SK-N-SH (cell line): ENCODE measurements at regions not wholly inside any gene's neighbourhood (a gene's known extent, or its start where the extent isn't known, plus 50 kb on each side); places are given as distances from the start of the nearest gene placed in this dataset.

Source experiments
- CTCF ChIA-PET: fragments of 300-600, 350-600 bp; formaldehyde crosslinking; extraction: SDS; loops from one replicate; lab custom pipeline; 2021; lab: Yijun Ruan, JAX
- POLR2A ChIA-PET: fragments of 350-600 bp; sonication (Branson Sonifier 250); formaldehyde crosslinking; extraction: SDS; loops from one replicate; lab custom pipeline; 2020; ENCODE audit warnings: antibody characterized with exemption, inconsistent platforms; lab: Yijun Ruan, JAX
- DNase-seq: peaks from one replicate; pipeline ENCODE4 v3.0.0; 2012
- H2AFZ ChIP-seq: fragments of 200-600 bp; sonication (generic); 2 replicates; pipeline ENCODE4 v1.8.1; 2016; ENCODE audit warnings: antibody characterized with exemption, mild to moderate bottlenecking, low read depth
- H3F3A ChIP-seq: fragments of 200-600 bp; sonication (generic); replicated peaks from 2 replicates; pipeline ENCODE3; 2016; ENCODE audit warnings: antibody characterized with exemption, mild to moderate bottlenecking; ENCODE audit not compliant: insufficient read depth
- H3K27ac ChIP-seq, 2 experiments: fragments of 200-500 bp in 1 of 2; fragments of 200-600 bp in 1 of 2; sonication (Bioruptor generic) in 1 of 2; sonication (generic), shearing (Covaris generic) in 1 of 2; 2 replicates each; pipeline versions ENCODE4 v1.5.1 to v1.6.1; 2014 to 2016; ENCODE audit warnings: low read depth in 2 of 2, inconsistent platforms in 1 of 2, low read length in 1 of 2, mild to moderate bottlenecking in 1 of 2, mixed read lengths in 1 of 2
- H3K27me3 ChIP-seq: fragments of 200-600 bp; sonication (generic), shearing (Covaris generic); 2 replicates; pipeline ENCODE4 v1.6.1; 2016; ENCODE audit warnings: mixed run types; ENCODE audit not compliant: insufficient read depth
- H3K36me3 ChIP-seq, 2 experiments: fragments of 200-500 bp in 1 of 2; fragments of 200-600 bp in 1 of 2; sonication (Bioruptor generic) in 1 of 2; sonication (generic) in 1 of 2; replicated peaks in 1 of 2; 2 replicates each; pipeline versions ENCODE3 to v1.5.1; 2014 to 2016; ENCODE audit warnings: low read length in 1 of 2, mild to moderate bottlenecking in 1 of 2; ENCODE audit not compliant: insufficient read depth in 2 of 2, control insufficient read depth in 1 of 2
- H3K4me1 ChIP-seq, 2 experiments: fragments of 200-500 bp in 1 of 2; fragments of 200-600 bp in 1 of 2; sonication (Bioruptor generic) in 1 of 2; sonication (generic), shearing (Covaris generic) in 1 of 2; 2 replicates each; pipeline versions ENCODE4 v1.5.1 to v1.6.1; 2014 to 2016; ENCODE audit warnings: low read depth in 1 of 2, low read length in 1 of 2, mixed run types in 1 of 2; ENCODE audit not compliant: insufficient read depth in 2 of 2, control insufficient read depth in 1 of 2
- H3K4me2 ChIP-seq: fragments of 200-600 bp; sonication (generic), shearing (Covaris generic); 2 replicates; pipeline ENCODE4 v1.6.1; 2017; ENCODE audit warnings: mixed run types
- H3K4me3 ChIP-seq, 2 experiments: fragments of 200-500 bp in 1 of 2; fragments of 200-600 bp in 1 of 2; sonication (Bioruptor generic) in 1 of 2; sonication (generic), shearing (Covaris generic) in 1 of 2; 2 replicates each; pipeline versions ENCODE4 v1.5.1 to v1.8.1; 2014 to 2016; ENCODE audit warnings: low read depth in 2 of 2, inconsistent platforms in 1 of 2, low read length in 1 of 2, mild to moderate bottlenecking in 1 of 2, mixed read lengths in 1 of 2, moderate library complexity in 1 of 2
- H3K79me2 ChIP-seq: fragments of 200-600 bp; sonication (generic); 2 replicates; pipeline ENCODE4 v1.8.1; 2017; ENCODE audit warnings: mild to moderate bottlenecking; ENCODE audit not compliant: insufficient read depth
- H3K9ac ChIP-seq: fragments of 200-600 bp; sonication (generic); 2 replicates; pipeline ENCODE4 v1.6.1; 2017; ENCODE audit warnings: mixed run types
- H3K9me2 ChIP-seq: fragments of 200-600 bp; sonication (generic); 2 replicates; pipeline ENCODE4 v1.6.1; 2017; ENCODE audit warnings: mixed run types
- H3K9me3 ChIP-seq: fragments of 200-600 bp; sonication (generic); 2 replicates; pipeline ENCODE4 v1.6.1; 2017; ENCODE audit warnings: mixed run types, mild to moderate bottlenecking, moderate library complexity
- H4K20me1 ChIP-seq: fragments of 200-600 bp; sonication (generic); 2 replicates; pipeline ENCODE4 v1.6.1; 2017; ENCODE audit warnings: mild to moderate bottlenecking, mixed run types; ENCODE audit not compliant: insufficient read depth
- ELF1 ChIP-seq: IDR thresholded peaks from 2 replicates; pipeline ENCODE4 v1.4.0; 2012
- EP300 ChIP-seq, 2 experiments: IDR thresholded peaks; 2 replicates each; pipeline versions ENCODE4 v1.4.0 to v1.6.1; 2012; ENCODE audit warnings: borderline replicate concordance in 1 of 2, low read depth in 1 of 2, low read length in 1 of 2
- EZH2phosphoT487 ChIP-seq: fragments of 200-600 bp; sonication (generic); IDR thresholded peaks from 2 replicates; pipeline ENCODE4 v1.6.1; 2017; ENCODE audit warnings: low read depth, mixed run types, mild to moderate bottlenecking, antibody characterized with exemption, moderate library complexity, borderline replicate concordance
- FOSL2 ChIP-seq: IDR thresholded peaks from 2 replicates; pipeline ENCODE4 v1.4.0; 2012; ENCODE audit warnings: low read depth, mild to moderate bottlenecking, moderate library complexity, borderline replicate concordance
- GABPA ChIP-seq: IDR thresholded peaks from 2 replicates; pipeline ENCODE4 v1.4.0; 2012; ENCODE audit warnings: low read depth, mild to moderate bottlenecking
- MEF2A ChIP-seq: IDR thresholded peaks from 2 replicates; pipeline ENCODE4 v1.4.0; 2012; ENCODE audit warnings: low read depth, borderline replicate concordance
- NFIC ChIP-seq: IDR thresholded peaks from 2 replicates; pipeline ENCODE4 v1.4.0; 2012; ENCODE audit warnings: borderline replicate concordance
- RCOR1 ChIP-seq: fragments of 150-350 bp; IDR thresholded peaks from 2 replicates; pipeline ENCODE4 v1.6.1; 2017; ENCODE audit warnings: antibody characterized with exemption, low read length
- SIN3A ChIP-seq: IDR thresholded peaks from 2 replicates; pipeline ENCODE4 v1.6.1; 2012; ENCODE audit warnings: low read depth, mild to moderate bottlenecking, low read length, moderate library complexity, borderline replicate concordance
- TAF1 ChIP-seq: IDR thresholded peaks from 2 replicates; pipeline ENCODE4 v1.6.1; 2012; ENCODE audit warnings: low read depth, mild to moderate bottlenecking, low read length, moderate library complexity, borderline replicate concordance
- TCF12 ChIP-seq: IDR thresholded peaks from 2 replicates; pipeline ENCODE4 v1.4.0; 2012
- TEAD4 ChIP-seq: IDR thresholded peaks from 2 replicates; pipeline ENCODE4 v1.4.0; 2012; ENCODE audit warnings: mild to moderate bottlenecking, borderline replicate concordance; ENCODE audit not compliant: insufficient read depth
- WGBS: methylation state at CpG from one replicate; pipeline ENCODE4 v1.1.6; 2017; ENCODE audit warnings: low lambda C conversion rate; 5-methylcytosine and 5-hydroxymethylcytosine counted together
- TF ChIP-seq, protein P1 (sequence below): fragments of 200-600 bp; sonication (generic); IDR thresholded peaks from 2 replicates; pipeline ENCODE4 v1.6.1; 2017; ENCODE audit warnings: antibody characterized with exemption, mild to moderate bottlenecking, moderate library complexity
- TF ChIP-seq, protein P2 (sequence below): IDR thresholded peaks from 2 replicates; pipeline ENCODE4 v1.4.0; 2012; ENCODE audit warnings: low read depth, borderline replicate concordance
- TF ChIP-seq, protein P3 (sequence below): fragments of 150-350 bp; IDR thresholded peaks from 2 replicates; pipeline ENCODE4 v1.6.1; 2016; ENCODE audit warnings: mild to moderate bottlenecking, low read depth, low read length

DNA sequence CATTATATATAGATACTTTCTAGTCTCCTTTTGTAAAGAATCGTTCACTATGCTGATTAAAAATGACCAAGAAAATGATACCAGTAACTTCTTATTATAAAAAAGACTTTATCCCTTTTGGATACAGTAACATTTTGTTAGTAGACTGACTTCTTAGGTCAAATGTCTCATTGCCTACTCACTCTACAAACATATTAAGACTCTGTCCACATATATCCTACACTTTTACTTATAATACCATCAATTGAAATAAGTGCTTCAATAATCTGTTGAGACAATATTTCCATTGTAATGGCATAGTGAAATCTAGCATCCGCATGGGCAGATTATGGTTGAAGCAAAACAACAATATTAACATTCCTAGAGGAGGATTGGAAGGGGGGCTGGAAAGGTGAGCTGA lies 180.6 kb downstream of the ARL4A start:
- 5% methylated on average over 2 of the region's 2 CpGs for WGBS
- TF ChIP-seq RCOR1 (no peak), EP300 (IDR thresholded peaks at IDR 0.05; ENCODE audit: borderline replicate concordance in 1 of 2, low read depth in 1 of 2, low read length in 1 of 2) (no peak), TAF1 (no peak), MEF2A (no peak), TEAD4 (no peak), TCF12 (no peak), ELF1 (no peak), NFIC (no peak), GABPA (no peak), SIN3A (no peak), FOSL2 (no peak), EZH2phosphoT487 (no peak)
- TF ChIP-seq, protein P1, sequence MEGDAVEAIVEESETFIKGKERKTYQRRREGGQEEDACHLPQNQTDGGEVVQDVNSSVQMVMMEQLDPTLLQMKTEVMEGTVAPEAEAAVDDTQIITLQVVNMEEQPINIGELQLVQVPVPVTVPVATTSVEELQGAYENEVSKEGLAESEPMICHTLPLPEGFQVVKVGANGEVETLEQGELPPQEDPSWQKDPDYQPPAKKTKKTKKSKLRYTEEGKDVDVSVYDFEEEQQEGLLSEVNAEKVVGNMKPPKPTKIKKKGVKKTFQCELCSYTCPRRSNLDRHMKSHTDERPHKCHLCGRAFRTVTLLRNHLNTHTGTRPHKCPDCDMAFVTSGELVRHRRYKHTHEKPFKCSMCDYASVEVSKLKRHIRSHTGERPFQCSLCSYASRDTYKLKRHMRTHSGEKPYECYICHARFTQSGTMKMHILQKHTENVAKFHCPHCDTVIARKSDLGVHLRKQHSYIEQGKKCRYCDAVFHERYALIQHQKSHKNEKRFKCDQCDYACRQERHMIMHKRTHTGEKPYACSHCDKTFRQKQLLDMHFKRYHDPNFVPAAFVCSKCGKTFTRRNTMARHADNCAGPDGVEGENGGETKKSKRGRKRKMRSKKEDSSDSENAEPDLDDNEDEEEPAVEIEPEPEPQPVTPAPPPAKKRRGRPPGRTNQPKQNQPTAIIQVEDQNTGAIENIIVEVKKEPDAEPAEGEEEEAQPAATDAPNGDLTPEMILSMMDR, result no peak
- TF ChIP-seq, protein P2, sequence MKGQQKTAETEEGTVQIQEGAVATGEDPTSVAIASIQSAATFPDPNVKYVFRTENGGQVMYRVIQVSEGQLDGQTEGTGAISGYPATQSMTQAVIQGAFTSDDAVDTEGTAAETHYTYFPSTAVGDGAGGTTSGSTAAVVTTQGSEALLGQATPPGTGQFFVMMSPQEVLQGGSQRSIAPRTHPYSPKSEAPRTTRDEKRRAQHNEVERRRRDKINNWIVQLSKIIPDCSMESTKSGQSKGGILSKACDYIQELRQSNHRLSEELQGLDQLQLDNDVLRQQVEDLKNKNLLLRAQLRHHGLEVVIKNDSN, result no peak
- TF ChIP-seq, protein P3, sequence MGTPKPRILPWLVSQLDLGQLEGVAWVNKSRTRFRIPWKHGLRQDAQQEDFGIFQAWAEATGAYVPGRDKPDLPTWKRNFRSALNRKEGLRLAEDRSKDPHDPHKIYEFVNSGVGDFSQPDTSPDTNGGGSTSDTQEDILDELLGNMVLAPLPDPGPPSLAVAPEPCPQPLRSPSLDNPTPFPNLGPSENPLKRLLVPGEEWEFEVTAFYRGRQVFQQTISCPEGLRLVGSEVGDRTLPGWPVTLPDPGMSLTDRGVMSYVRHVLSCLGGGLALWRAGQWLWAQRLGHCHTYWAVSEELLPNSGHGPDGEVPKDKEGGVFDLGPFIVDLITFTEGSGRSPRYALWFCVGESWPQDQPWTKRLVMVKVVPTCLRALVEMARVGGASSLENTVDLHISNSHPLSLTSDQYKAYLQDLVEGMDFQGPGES, result no peak

DNA sequence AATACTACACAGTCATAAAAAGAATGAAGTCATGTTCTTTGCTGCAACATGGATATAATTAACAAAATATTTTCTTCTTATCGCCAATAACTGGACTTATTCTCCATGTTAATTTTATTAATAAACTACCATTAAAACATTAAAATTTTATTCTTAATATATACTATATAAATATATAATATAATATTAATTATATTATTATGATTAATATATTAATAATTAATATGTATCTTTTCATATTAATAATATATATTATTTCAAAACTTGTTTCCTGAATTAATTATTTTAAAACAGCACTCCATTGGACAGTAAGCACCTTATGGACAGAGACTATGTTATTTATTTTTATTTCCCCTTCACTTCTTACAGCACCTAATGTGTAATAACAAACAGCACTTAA lies 182.8 kb downstream of the ARL4A start:
- no peak for DNase-seq
- Histone ChIP-seq H3K9me2 (no peaks in the 10 kb centered on the region), H3K4me1 (no peaks in the 10 kb centered on the region), H2AFZ (no peak overlapping the region), H3K9ac (no peak overlapping the region), H3K79me2 (no peaks in the 10 kb centered on the region), H4K20me1 (no peaks in the 10 kb centered on the region), H3K27me3 (no peaks in the 10 kb centered on the region; the same call in 1 of the 2 replicates), H3F3A (no peaks in the 10 kb centered on the region), H3K36me3 (no peaks in the 10 kb centered on the region), H3K9me3 (no peaks in the 10 kb centered on the region), H3K27ac (no peak overlapping the region), H3K4me2 (no peak overlapping the region), H3K4me3 (no peak overlapping the region)
- TF ChIP-seq ELF1, result no peak
- TF ChIP-seq EZH2phosphoT487, result no peak
- no peak for TF ChIP-seq TEAD4
- WGBS, result 2% methylated on average over 1 of the region's 1 CpG
- POLR2A ChIA-PET, result no interaction called here
- CTCF ChIA-PET, result interaction anchor here (0.9 kb wide), 1 partner anchor 377 kb away, joined by 3 read pairs; no protein-coding TSS in a partner anchor

More for the DNA sequence above, 180.6 kb downstream of the ARL4A start:
- H3K4me1 ChIP-seq, result no peaks in the 10 kb centered on the region
- H3K9me3 ChIP-seq, result no peaks in the 10 kb centered on the region
- POLR2A ChIA-PET, result no interaction called here
- H2AFZ ChIP-seq, result no peak overlapping the region
- H3K4me2 ChIP-seq, result no peak overlapping the region
- H3K9ac ChIP-seq, result no peak overlapping the region
- H3K79me2 ChIP-seq, result no peaks in the 10 kb centered on the region
- CTCF ChIA-PET, result no interaction called here
- H3K36me3 ChIP-seq, result no peaks in the 10 kb centered on the region
- no peaks in the 10 kb centered on the region for H4K20me1 ChIP-seq
- H3F3A ChIP-seq, result no peaks in the 10 kb centered on the region
- H3K27me3 ChIP-seq, result peaks cover 8% of the 10 kb centered on the region; the same call in 1 of the 2 replicates
- H3K27ac ChIP-seq, result no peak overlapping the region
- DNase-seq, result no peak
- H3K9me2 ChIP-seq, result no peaks in the 10 kb centered on the region
- H3K4me3 ChIP-seq, result no peak overlapping the region
